HG03442 (cell line): ENCODE measurements at regions not wholly inside any gene's neighbourhood (a gene's known extent, or its start where the extent isn't known, plus 50 kb on each side); places are given as distances from the start of the nearest gene placed in this dataset.

Source experiments
- ATAC-seq: cut with Tn5 transposase; IDR thresholded peaks from one replicate; pipeline ENCODE4 v1.9.1; 2021; ENCODE audit warnings: mild to moderate bottlenecking, moderate library complexity; ENCODE audit not compliant: unreplicated experiment

DNA sequence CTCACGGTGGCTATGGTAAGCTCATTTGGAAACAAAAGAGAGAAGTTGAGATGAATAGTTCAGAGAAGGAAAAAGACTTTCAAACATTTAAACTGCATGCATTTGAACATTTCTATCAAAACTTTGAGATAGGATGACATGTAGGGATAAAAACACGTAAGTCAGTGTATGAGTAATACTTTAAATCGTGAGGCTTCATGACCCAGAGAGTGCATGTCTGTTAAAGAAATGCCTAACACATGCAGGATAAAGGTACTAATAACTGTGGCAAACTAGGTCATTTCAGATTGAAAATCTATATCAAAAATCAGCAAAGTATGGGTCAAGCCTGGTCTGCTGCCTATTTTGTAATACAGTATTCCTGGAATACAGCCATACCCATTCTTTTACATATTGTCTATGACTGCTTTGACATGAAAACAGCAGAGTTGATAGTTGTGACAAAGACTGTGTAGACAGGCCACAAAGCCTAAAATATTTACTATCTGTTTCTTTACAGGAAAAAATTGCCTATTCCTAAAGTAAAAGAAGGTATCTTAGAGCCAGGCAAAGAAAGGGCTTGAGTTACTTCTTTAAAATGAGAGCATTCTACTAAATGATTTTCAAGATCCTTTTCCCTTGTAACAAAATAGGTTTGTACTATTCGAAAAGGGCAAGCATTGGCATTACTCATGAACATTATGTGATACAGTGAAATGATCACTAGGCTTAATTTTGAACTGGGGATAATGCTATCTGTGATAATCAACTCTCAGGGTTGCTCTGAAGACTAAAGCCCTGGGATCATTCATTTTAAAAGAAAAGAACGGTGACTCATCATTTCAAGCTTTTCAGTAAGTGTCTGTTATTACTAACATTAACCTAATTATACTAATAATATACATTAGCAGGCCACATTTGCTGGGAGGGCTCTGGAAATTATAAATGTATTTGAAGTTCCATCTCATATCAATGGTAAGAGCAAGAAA is 185.9 kb downstream of the CRPPA start:
- ATAC-seq = no peak

GRCh38 chr7:16234493-16235146 is 186.7 kb downstream of the CRPPA start:
- no peak for ATAC-seq

DNA sequence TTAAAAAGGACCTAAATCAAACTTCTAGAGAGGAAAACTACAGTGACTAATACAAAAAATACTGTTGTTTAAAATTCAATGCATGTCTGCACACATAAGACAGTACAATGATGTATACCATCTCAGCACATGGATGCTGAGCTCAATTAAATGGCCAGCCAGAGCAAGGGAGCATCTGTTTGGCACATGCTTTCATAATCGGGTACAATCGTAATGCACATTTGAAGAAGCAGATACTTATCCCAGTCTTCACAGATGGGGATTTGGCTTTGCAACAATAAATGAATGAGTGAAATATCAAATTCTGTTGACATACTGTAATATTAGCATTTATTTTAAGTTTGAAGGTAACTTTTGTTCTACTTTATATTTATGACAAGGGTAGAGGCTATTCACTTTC is 187.8 kb downstream of the CRPPA start:
- ATAC-seq = no peak

GRCh38 chr7:16232273-16232672 is 189.1 kb downstream of the CRPPA start:
- no peak for ATAC-seq

GRCh38 chr7:16223963-16224707 is 197.2 kb downstream of the CRPPA start:
- ATAC-seq = no peak

DNA sequence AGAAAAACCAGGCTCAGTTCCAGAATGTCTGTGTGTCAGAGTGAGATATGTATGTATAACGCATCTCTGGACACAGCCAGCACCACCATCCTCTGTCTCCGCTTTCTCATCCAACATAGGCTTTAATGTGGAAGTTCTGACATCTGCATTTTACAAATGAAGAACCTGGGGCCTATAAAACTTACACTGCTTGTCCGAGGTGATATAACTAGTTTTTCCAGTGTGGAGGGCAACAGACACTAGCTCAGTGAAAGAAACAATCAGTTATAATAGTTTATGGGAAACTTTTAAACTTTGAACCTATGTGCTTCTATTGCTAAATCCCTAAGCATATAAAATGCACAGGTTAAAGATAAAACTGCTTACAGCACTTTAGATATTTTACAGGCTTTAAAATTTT is 208.7 kb downstream of the CRPPA start:
- ATAC-seq = no peak

- ATAC-seq = no peak
These were observed 209.3 kb downstream of the CRPPA start for GRCh38 chr7:16212032-16212431.

DNA sequence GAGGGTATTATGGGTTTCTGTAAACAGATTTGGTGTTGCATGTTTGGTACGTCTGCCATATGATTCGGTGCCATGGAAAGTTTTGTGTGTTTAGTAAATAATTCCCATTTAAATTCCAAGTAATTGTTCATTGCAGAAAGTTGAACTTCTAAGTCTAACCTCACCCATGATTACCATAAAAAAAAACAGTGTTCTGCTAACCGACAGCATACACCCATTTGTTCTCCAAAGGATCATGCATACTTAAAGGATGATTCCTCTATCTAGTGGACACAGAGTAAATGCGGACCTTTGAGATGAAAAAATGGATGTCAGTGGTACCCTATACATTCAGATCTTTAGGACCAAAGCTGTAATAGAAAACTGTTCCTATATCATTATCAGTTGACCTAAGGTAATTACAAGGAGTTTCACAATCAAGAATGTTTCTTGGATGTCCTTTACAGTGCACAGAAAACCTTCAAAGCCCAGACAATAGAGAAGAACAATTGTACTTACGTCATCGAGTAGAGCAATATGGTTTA is 209.9 kb downstream of the CRPPA start:
- no peak for ATAC-seq

DNA sequence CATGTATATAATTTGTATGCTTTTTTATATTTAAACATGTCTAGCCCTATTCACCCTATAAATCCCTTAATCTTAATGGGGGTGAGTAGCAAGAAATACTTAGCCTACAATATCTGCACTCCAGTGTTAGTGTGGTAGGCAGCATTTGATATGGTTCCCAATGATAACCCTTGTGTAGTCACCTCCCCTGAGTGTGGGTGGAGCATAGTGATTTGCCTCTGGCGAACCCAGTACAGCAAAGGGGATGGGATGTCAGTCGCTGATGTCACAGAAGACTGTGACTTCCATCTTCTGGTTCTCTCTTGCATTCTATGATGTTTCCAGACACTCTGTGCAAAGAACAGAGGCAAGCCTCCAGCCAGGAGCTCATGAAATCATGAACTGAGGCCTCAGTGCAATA is 211.2 kb downstream of the CRPPA start:
- ATAC-seq = no peak

DNA sequence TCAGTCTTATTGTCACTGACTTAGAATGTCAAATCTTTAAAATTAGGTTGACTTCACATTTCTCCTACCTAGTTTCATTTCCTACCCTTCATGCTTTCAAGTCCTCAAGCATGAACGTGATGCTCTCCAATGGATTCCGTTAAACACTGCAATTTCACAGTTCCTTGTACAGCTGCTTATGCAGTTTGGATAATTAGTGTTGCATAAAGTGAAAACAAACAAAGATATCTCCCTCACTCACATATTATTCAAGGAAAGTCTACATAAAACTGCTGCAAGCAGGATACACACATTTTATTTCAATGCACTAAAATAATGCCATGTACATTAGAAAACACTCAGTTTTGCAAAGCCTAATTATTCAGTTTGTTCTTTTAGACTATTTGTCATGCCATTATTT is 214.0 kb downstream of the CRPPA start:
- no peak for ATAC-seq

- ATAC-seq = no peak
These were observed 215.9 kb downstream of the CRPPA start for GRCh38 chr7:16205466-16205865.

- ATAC-seq = no peak
These were observed 216.4 kb downstream of the CRPPA start for GRCh38 chr7:16204953-16205352.

DNA sequence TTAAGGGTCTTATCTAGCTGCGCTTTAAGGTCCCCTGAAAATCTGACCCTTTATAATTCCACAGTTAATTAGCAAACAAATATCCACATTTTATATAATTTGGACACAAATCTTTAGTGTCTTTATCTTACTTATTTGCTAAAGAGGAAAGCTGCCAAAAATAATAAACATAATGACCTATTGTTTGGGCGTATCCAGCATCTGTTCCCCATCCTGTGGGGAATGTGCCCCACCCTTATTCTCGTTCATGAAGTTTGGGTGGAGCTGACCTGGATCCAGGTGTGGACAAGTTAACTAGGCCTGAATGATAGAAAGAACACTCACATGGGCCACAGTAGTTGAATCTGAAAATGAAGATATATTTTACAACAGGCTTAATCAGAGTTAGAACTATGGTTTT is 218.3 kb downstream of the CRPPA start:
- no peak for ATAC-seq

DNA sequence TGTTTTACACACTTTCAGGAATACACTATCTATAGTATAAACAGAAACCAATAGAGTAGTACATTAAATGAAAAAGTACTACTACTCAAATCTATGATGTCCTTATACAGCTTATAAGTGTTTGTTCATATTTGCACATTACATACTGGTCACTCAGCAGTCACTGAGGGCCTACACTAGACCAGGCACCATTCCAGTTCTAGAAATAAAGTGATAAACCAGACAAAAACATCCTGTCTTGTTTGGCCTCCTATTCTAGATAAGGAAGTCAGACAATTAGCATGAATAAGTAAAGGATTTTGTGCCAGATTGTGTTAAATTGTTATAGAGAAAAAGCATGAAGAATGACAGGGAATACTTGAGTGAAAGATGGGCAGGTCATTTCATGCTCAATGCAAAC is 219.0 kb downstream of the CRPPA start:
- ATAC-seq = no peak

DNA sequence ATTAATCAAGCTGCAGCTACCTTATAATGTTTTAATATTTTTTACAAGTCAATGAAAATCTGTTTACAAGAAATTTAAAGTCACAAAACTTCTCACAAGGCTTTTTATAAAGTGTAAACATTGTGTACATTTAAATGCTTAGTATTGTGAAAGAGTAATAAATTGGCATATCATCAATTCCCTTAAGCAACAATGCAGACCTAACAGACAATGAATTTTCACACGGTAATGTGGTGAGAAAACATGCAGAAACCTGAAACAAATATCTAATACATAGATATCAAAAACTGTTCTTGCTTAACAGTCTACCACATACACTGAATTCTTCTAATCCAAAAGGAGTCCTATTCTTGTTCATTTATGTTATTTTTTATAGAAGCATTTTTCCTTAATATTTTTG is 220.7 kb downstream of the CRPPA start:
- ATAC-seq = no peak

GRCh38 chr7:16193631-16194030 is 227.7 kb downstream of the CRPPA start:
- no peak for ATAC-seq

- ATAC-seq = no peak
These were observed 232.2 kb downstream of the CRPPA start for GRCh38 chr7:16189026-16189715.

- ATAC-seq = no peak
These were observed 234.2 kb downstream of the CRPPA start for GRCh38 chr7:16187131-16187530.

DNA sequence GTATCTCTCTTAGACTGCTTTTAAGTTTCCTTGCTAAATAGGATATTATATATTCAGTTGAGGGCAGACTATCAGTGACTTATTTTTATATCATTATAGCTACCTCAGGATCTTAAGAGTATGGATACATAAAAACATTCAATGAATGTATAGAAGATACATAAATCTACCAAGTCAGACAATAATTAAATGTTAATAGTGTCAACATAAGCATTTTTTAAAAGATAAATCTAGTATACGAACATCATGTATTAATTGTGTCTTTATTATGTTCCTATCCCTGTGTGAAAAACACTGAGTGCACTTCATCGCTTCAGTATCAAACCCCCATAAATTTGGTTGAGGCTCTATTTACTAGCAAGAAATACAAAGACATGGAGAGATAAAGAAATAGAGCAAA is 242.8 kb downstream of the CRPPA start:
- ATAC-seq = no peak

DNA sequence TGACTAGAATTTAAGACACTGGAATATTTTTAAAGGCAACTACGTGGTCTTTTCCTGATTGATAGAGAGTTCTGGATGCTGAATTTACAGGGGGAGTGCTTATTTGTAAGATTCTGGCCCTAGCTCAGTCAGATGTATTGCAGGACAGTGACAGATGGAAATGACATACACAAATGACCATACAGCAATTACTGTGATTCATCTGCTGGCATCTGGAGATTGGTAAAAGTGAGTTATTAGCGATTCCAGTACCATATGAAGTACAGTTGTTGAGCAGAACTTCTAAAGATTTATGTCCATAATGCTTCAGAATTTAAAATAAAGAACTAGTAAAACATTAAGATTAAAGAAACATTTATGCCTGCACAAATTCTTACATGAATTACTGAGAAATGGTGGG is 243.2 kb downstream of the CRPPA start:
- ATAC-seq = no peak

GRCh38 chr7:16174253-16174652 is 247.1 kb downstream of the CRPPA start:
- ATAC-seq = no peak
